GM12872 (cell line): ENCODE measurements at regions not wholly inside any gene's neighbourhood (a gene's known extent, or its start where the extent isn't known, plus 50 kb on each side); places are given as distances from the start of the nearest gene placed in this dataset.

Experiments used
- TF ChIP-seq, protein P1 (sequence below): IDR thresholded peaks from 3 replicates; pipeline ENCODE4 v1.5.1; 2011; ENCODE audit warnings: low read depth, mild to moderate bottlenecking, low read length, moderate library complexity; ENCODE audit not compliant: insufficient read depth

GRCh38 chr9:86830356-86830755 lies 117.0 kb downstream of the GAS1 start:
- TF ChIP-seq, protein P1, sequence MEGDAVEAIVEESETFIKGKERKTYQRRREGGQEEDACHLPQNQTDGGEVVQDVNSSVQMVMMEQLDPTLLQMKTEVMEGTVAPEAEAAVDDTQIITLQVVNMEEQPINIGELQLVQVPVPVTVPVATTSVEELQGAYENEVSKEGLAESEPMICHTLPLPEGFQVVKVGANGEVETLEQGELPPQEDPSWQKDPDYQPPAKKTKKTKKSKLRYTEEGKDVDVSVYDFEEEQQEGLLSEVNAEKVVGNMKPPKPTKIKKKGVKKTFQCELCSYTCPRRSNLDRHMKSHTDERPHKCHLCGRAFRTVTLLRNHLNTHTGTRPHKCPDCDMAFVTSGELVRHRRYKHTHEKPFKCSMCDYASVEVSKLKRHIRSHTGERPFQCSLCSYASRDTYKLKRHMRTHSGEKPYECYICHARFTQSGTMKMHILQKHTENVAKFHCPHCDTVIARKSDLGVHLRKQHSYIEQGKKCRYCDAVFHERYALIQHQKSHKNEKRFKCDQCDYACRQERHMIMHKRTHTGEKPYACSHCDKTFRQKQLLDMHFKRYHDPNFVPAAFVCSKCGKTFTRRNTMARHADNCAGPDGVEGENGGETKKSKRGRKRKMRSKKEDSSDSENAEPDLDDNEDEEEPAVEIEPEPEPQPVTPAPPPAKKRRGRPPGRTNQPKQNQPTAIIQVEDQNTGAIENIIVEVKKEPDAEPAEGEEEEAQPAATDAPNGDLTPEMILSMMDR, result no peak

GRCh38 chr9:86829496-86830046 lies 117.7 kb downstream of the GAS1 start:
- TF ChIP-seq, protein P1, result no peak

DNA sequence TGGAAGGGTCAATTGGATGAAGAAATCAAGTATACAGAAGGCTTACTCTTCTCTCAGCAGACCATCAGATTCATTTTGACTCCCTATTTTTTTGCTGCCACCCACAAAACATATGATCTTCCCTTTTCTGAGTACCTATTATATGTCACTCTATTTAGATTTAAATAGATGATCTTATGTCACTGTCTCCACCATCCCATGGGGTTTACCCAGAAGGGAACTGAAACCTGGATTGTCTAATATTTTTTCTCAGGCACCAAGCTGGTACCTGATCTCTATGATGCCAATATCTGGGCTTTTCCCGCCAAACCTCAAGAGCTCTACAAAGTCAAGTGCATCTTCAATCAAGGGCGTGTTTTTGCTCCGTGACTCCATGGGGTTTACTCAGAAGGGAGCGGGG lies 118.7 kb downstream of the GAS1 start:
- TF ChIP-seq, protein P1, result no peak

- TF ChIP-seq, protein P1, result no peak
Observed at GRCh38 chr9:86827893-86828292, 119.4 kb downstream of the GAS1 start.

DNA sequence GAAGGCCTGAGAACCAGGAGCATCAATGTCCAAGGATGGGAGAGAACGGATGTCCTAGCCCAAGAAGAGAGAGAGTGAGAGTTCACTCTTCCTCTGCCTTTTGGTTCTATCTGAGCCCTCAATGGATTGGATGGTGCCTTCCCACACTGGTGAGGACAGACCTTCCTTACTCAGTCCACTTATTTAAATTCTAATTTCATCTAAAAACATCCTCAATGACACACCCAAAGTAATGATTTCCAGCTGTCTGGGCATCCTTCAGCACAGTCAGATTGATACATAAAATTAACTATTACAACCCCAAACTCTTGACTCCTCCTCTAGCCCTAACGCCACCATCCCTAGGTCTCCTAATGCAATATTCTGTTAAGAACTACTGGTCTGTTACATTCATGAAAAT lies 122.0 kb downstream of the GAS1 start:
- TF ChIP-seq, protein P1, result no peak

- TF ChIP-seq, protein P1, result no peak
Observed at GRCh38 chr9:86822006-86822801, 125.1 kb downstream of the GAS1 start.

DNA sequence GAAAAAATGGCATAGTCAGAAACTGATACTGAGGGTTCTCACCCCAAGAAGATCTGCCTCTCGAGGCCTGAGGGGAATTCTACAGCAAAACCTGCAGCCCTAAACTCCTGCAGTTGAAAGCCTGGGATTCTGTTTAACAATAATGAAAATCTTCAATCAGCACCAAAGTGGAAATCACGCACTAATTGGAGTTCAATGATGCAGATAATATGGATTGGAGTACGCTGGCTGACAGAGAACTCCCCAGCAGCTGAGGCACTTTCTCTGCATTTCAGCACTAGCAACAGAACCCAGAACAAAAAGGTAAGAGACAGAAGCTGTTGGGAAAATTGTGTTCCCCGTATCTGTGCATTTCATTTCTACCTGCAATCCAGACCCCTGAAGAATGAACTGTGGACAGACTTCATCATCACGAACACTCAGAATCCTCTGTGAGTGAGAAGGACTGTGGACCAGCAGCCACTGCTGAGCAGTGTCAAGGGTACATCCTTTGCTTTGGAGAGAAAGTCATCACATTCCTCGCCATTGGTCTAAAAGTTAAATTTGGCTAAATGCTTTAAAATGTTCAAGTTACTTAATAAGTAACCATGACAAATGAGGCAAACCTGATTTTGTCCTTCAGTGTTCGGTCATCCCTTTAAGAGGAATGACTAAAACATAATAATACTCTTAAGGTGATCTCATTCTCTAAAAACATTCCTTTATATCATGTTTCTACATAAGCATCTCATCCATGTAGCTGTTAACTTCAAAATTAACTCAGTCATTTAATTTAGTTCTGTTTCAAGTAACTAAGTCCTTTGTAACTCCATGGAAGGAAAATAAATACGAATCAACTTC lies 126.1 kb downstream of the GAS1 start:
- TF ChIP-seq, protein P1, result no peak
